ENCODE measurements at regions not wholly inside any gene's neighbourhood (a gene's known extent, or its start where the extent isn't known, plus 50 kb on each side); places are given as distances from the start of the nearest gene placed in this dataset.
"Not testable (repeated sequence)": the region's sequence is repeated elsewhere in the genome, so short reads cannot be mapped to it uniquely, and the experiment has no call there.

- no peak for DNase-seq (ENCODE audit: low spot score)
Observed at GRCh38 chr12:87413784-87414183, 615.4 kb downstream of the C12orf50 start.

GRCh38 chr12:87406926-87407325, 622.3 kb downstream of the C12orf50 start:
- no peak for DNase-seq (ENCODE audit: low spot score)

- DNase-seq (ENCODE audit: low spot score), result no peak
Observed at GRCh38 chr12:87405918-87406317, 623.3 kb downstream of the C12orf50 start.

GRCh38 chr12:87394168-87394567, 635.0 kb downstream of the C12orf50 start:
- not testable (repeated sequence) for DNase-seq (ENCODE audit: low spot score)

- no peak for DNase-seq (ENCODE audit: low spot score)
Observed at GRCh38 chr12:87388376-87388775, 640.8 kb downstream of the C12orf50 start.

- no peak for DNase-seq (ENCODE audit: low spot score)
Observed at GRCh38 chr12:87385322-87385721, 643.9 kb downstream of the C12orf50 start.

GRCh38 chr12:87384226-87384625, 645.0 kb downstream of the C12orf50 start:
- DNase-seq (ENCODE audit: low spot score), result no peak

GRCh38 chr12:87383680-87384079, 645.5 kb downstream of the C12orf50 start:
- no peak for DNase-seq (ENCODE audit: low spot score)

GRCh38 chr12:87382959-87383566, 646.1 kb downstream of the C12orf50 start:
- DNase-seq (ENCODE audit: low spot score), result no peak

- no peak for DNase-seq (ENCODE audit: low spot score)
Observed at GRCh38 chr12:87382436-87382835, 646.8 kb downstream of the C12orf50 start.

GRCh38 chr12:87381742-87382141, 647.5 kb downstream of the C12orf50 start:
- DNase-seq (ENCODE audit: low spot score), result no peak

- no peak for DNase-seq (ENCODE audit: low spot score)
Observed at GRCh38 chr12:87378526-87378925, 650.7 kb downstream of the C12orf50 start.

- DNase-seq (ENCODE audit: low spot score), result no peak
Observed at GRCh38 chr12:87376722-87377121, 652.5 kb downstream of the C12orf50 start.

- no peak for DNase-seq (ENCODE audit: low spot score)
Observed at GRCh38 chr12:87369161-87369560, 660.0 kb downstream of the C12orf50 start.

GRCh38 chr12:87368259-87368658, 660.9 kb downstream of the C12orf50 start:
- DNase-seq (ENCODE audit: low spot score), result no peak

- DNase-seq (ENCODE audit: low spot score), result no peak
Observed at GRCh38 chr12:87365423-87365822, 663.8 kb downstream of the C12orf50 start.

- no peak for DNase-seq (ENCODE audit: low spot score)
Observed at GRCh38 chr12:87363497-87364084, 665.6 kb downstream of the C12orf50 start.

- no peak for DNase-seq (ENCODE audit: low spot score)
Observed at GRCh38 chr12:87349681-87350080, 679.5 kb downstream of the C12orf50 start.

- DNase-seq (ENCODE audit: low spot score), result no peak
Observed at GRCh38 chr12:87348071-87348470, 681.1 kb downstream of the C12orf50 start.

GRCh38 chr12:87344699-87345098, 684.5 kb downstream of the C12orf50 start:
- DNase-seq (ENCODE audit: low spot score), result no peak

- DNase-seq (ENCODE audit: low spot score), result no peak
Observed at GRCh38 chr12:87338681-87339080, 690.5 kb downstream of the C12orf50 start.

GRCh38 chr12:87336814-87337336, 692.3 kb downstream of the C12orf50 start:
- no peak for DNase-seq (ENCODE audit: low spot score)

- no peak for DNase-seq (ENCODE audit: low spot score)
Observed at GRCh38 chr12:87332987-87333726, 696.0 kb downstream of the C12orf50 start.

Measured in CD4-positive, alpha-beta T cell treated with Interleukin-15 for 4 hours (primary cell).